ENCODE measurements at regions not wholly inside any gene's neighbourhood (a gene's known extent, or its start where the extent isn't known, plus 50 kb on each side); places are given as distances from the start of the nearest gene placed in this dataset.
"Not testable (repeated sequence)": the region's sequence is repeated elsewhere in the genome, so short reads cannot be mapped to it uniquely, and the experiment has no call there.

GRCh38 chr7:126185959-126186580 lies 1066.7 kb downstream of the GRM8 start:
- no peak for DNase-seq (ENCODE audit: low read depth, low spot score)
- H3K27ac ChIP-seq, result no peak overlapping the region

- DNase-seq (ENCODE audit: low read depth, low spot score), result no peak
- H3K27ac ChIP-seq, result no peak overlapping the region
Observed at GRCh38 chr7:126179916-126180315, 1072.8 kb downstream of the GRM8 start.

GRCh38 chr7:126178865-126179264 lies 1073.9 kb downstream of the GRM8 start:
- no peak overlapping the region for H3K27ac ChIP-seq
- no peak for DNase-seq (ENCODE audit: low read depth, low spot score)

- no peak overlapping the region for H3K27ac ChIP-seq
- no peak for DNase-seq (ENCODE audit: low read depth, low spot score)
Observed at GRCh38 chr7:126177782-126178181, 1075.0 kb downstream of the GRM8 start.

- no peak for DNase-seq (ENCODE audit: low read depth, low spot score)
- no peak overlapping the region for H3K27ac ChIP-seq
Observed at GRCh38 chr7:126166645-126167044, 1086.1 kb downstream of the GRM8 start.

GRCh38 chr7:126163647-126164046 lies 1089.1 kb downstream of the GRM8 start:
- H3K27ac ChIP-seq, result no peak overlapping the region
- DNase-seq (ENCODE audit: low read depth, low spot score), result no peak

- DNase-seq (ENCODE audit: low read depth, low spot score), result no peak
- no peak overlapping the region for H3K27ac ChIP-seq
Observed at GRCh38 chr7:126157391-126157790, 1095.3 kb downstream of the GRM8 start.

GRCh38 chr7:126150278-126150958 lies 1102.3 kb downstream of the GRM8 start:
- no peak overlapping the region for H3K27ac ChIP-seq
- no peak for DNase-seq (ENCODE audit: low read depth, low spot score)

- DNase-seq (ENCODE audit: low read depth, low spot score), result no peak
- no peak overlapping the region for H3K27ac ChIP-seq
Observed at GRCh38 chr7:126140858-126141466, 1111.8 kb downstream of the GRM8 start.

- H3K27ac ChIP-seq, result no peak overlapping the region
- no peak for DNase-seq (ENCODE audit: low read depth, low spot score)
Observed at GRCh38 chr7:126119981-126120380, 1132.8 kb downstream of the GRM8 start.

- no peak for DNase-seq (ENCODE audit: low read depth, low spot score)
- no peak overlapping the region for H3K27ac ChIP-seq
Observed at GRCh38 chr7:126103582-126103981, 1149.2 kb downstream of the GRM8 start.

GRCh38 chr7:126083014-126083413 lies 1153.4 kb upstream of the POT1 start:
- DNase-seq (ENCODE audit: low read depth, low spot score), result no peak
- no peak overlapping the region for H3K27ac ChIP-seq

GRCh38 chr7:126079581-126079980 lies 1150.0 kb upstream of the POT1 start:
- H3K27ac ChIP-seq, result no peak overlapping the region
- no peak for DNase-seq (ENCODE audit: low read depth, low spot score)

- DNase-seq (ENCODE audit: low read depth, low spot score), result no peak
Observed at GRCh38 chr7:126079151-126079550, 1149.5 kb upstream of the POT1 start.

GRCh38 chr7:126065766-126066165 lies 1136.1 kb upstream of the POT1 start:
- H3K27ac ChIP-seq, result no peak overlapping the region
- no peak for DNase-seq (ENCODE audit: low read depth, low spot score)

More at GRCh38 chr7:126079151-126079550, 1149.5 kb upstream of the POT1 start:
- no peak overlapping the region for H3K27ac ChIP-seq

- H3K27ac ChIP-seq, result no peak overlapping the region
- no peak for DNase-seq (ENCODE audit: low read depth, low spot score)
Observed at GRCh38 chr7:126057979-126058378, 1128.4 kb upstream of the POT1 start.

- H3K27ac ChIP-seq; DNase-seq (ENCODE audit: low read depth, low spot score): not testable (repeated sequence)
Observed at GRCh38 chr7:126056613-126057012, 1127.0 kb upstream of the POT1 start.

- DNase-seq (ENCODE audit: low read depth, low spot score), result no peak
Observed at GRCh38 chr7:126052229-126052628, 1122.6 kb upstream of the POT1 start.

GRCh38 chr7:126044662-126045061 lies 1115.0 kb upstream of the POT1 start:
- H3K27ac ChIP-seq, result no peak overlapping the region
- DNase-seq (ENCODE audit: low read depth, low spot score), result no peak

More at GRCh38 chr7:126052229-126052628, 1122.6 kb upstream of the POT1 start:
- no peak overlapping the region for H3K27ac ChIP-seq

GRCh38 chr7:126041472-126041871 lies 1111.8 kb upstream of the POT1 start:
- no peak overlapping the region for H3K27ac ChIP-seq
- no peak for DNase-seq (ENCODE audit: low read depth, low spot score)

All from epithelial cell of prostate (primary cell).